GM12872 (cell line): ENCODE measurements at regions not wholly inside any gene's neighbourhood (a gene's known extent, or its start where the extent isn't known, plus 50 kb on each side); places are given as distances from the start of the nearest gene placed in this dataset.

Experiments used
- CTCF ChIP-seq: IDR thresholded peaks from 3 replicates; pipeline ENCODE4 v1.5.1; 2011; ENCODE audit warnings: low read depth, mild to moderate bottlenecking, low read length, moderate library complexity; ENCODE audit not compliant: insufficient read depth

GRCh38 chr13:83215627-83216026 is 666.6 kb downstream of the SLITRK1 start:
- no peak for TF ChIP-seq CTCF

GRCh38 chr13:83214452-83214851 is 667.8 kb downstream of the SLITRK1 start:
- no peak for TF ChIP-seq CTCF

GRCh38 chr13:83211301-83211700 is 671.0 kb downstream of the SLITRK1 start:
- no peak for TF ChIP-seq CTCF

GRCh38 chr13:83204886-83205285 is 677.4 kb downstream of the SLITRK1 start:
- TF ChIP-seq CTCF = no peak

GRCh38 chr13:83201506-83201905 is 680.8 kb downstream of the SLITRK1 start:
- no peak for TF ChIP-seq CTCF

GRCh38 chr13:83197316-83197715 is 685.0 kb downstream of the SLITRK1 start:
- TF ChIP-seq CTCF = no peak

GRCh38 chr13:83190020-83190419 is 692.3 kb downstream of the SLITRK1 start:
- no peak for TF ChIP-seq CTCF

- no peak for TF ChIP-seq CTCF
These were observed 697.5 kb downstream of the SLITRK1 start for GRCh38 chr13:83184819-83185218.
